ENCODE measurements at regions not wholly inside any gene's neighbourhood (a gene's known extent, or its start where the extent isn't known, plus 50 kb on each side); places are given as distances from the start of the nearest gene placed in this dataset.

GRCh38 chr9:23551929-23552707, 273.9 kb downstream of the ELAVL2 start:
- DNase-seq: no peak

DNA sequence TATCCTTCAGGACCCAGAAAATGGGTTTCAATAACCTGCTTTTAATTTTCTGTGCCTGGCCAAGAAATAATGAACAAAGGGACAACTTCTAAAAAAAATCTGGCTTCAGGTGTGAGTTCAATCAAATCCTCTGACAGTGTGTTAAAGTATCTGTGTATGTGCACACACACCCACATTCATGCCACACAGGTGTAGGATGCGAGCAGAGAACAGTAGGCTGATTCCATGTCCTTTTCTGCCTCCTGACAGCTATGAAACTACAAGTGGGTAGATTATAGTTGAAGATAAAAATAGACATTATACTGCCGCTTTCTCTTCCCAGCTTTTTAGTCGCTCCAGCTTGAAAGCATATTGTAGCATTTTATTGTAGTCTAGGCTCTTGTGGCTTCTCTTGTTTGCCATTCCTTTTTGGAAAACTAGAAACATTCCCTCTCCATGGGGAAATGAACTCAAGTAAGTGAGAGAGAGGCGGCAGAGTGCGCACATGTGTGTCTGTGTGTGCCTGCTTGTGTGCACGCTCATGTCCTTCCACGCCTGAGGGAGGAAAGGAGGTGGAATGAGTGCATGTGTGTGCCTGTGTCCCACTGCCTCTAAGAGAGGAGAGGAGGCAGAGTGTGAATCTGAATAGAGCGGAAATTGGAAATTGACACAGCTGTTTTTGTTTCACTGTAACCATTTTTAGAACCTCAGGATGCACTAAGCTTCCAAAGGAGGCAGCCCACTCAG, 273.0 kb downstream of the ELAVL2 start:
- DNase-seq: no peak

DNA sequence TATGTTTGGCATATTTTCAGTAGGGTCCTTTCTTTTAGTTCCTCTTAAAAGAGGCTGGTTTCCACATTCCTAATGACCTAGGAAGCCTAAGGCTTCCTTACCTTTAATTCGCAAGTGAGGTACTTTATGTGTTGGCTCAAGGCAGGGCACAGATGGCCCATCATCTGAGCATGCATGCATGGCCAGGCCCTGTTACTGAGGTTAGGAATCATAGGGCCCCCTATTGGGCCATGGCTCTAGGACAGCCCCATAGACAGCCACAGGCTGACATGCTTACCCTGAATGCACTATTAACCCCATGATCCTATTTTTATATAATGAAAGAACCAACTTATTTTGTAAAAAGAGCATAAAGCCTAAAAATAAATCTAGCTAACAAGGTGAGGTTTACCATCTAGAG, 271.4 kb downstream of the ELAVL2 start:
- DNase-seq: no peak

DNA sequence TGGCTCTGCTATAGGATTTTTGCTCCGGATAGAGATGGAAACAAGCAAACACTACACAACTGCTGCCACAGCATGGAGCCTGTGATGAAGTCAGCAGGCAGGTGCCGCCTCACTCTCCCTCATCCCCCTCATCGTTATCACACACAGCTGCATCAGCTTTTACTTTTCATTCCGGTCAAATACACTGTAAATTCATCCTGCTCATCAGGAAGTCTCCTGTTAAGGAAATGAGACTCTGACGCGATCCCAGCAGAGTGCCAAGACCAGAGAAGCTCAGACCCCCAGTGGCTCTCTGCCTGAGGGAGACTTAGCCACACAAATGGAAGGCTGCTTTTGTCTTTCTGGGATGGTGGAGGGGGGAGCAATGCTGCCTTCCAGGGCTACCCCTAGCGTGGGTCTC, 270.2 kb downstream of the ELAVL2 start:
- no peak for DNase-seq

- DNase-seq: no peak
Measured at GRCh38 chr9:23556459-23556858, 269.6 kb downstream of the ELAVL2 start.

GRCh38 chr9:23557689-23558088, 268.4 kb downstream of the ELAVL2 start:
- no peak for DNase-seq

DNA sequence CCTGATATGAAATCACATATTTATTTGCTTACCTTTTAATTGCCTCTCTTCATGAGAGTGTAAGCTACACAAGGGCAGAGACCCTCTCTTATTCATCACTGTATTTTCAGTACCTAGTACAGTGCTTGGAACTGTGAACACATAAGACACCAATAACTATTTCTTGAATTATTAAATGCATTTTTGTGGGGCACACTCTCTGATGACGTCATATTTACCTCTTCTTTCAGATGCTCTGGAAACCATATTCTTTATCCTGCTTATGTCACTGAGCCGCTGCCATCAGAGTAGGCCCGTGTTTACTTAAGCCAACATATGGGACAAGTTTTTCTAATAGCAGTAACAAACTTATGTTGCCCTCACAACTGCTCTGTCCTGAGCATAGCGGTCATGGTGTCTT, 266.5 kb downstream of the ELAVL2 start:
- no peak for DNase-seq

- DNase-seq: no peak
Measured at GRCh38 chr9:23563517-23563916, 262.5 kb downstream of the ELAVL2 start.

DNA sequence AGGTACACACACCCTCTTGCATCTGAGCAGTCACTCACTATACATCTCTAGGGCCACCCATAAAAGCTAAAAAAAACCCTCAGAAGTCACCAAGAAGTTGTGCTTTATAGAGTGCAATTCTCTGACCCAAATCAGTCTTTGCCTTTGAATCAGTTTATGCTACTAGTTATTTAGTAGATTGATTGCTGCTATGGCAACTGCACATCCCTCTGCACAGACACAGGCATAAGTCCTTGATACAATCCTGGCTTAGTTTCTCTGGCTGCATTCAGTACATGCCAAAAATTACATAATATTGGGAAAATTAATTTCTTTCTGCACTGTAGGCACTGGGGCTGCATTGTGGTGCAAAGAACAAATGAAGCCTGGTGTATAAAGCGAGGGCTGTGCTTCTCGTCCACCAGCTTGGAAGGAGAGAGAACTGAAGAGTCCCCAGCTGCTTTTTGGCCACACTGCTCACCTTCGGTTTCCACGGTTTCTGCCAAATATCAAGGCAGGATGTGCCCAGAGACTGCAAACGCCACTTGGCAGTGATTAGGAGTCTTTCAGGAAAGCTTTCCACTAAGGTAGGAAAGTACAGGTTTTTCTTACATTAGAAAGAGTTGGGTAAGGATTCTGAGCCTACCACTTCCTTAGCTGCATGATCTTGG, 258.4 kb downstream of the ELAVL2 start:
- DNase-seq: no peak

- DNase-seq: no peak
Measured at GRCh38 chr9:23571414-23572104, 254.5 kb downstream of the ELAVL2 start.

DNA sequence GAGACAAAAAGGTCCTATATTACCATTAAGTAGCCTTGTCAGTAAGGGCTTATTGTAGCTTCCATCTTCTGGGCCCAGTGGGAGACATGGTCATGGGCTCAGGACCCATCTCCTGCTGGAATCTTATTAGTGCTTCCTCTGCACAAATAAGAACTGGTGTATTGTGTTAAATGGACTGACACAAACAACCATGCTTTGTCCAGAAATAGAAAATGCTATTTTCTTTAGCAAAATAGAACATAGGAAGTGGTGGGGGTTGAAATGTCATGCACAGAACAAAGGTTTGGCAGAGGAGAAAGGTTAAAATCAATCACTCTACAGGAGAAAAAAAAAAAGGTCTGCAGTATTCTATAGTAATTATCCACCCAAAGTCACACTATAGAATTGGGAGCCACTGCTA, 252.2 kb downstream of the ELAVL2 start:
- no peak for DNase-seq

DNA sequence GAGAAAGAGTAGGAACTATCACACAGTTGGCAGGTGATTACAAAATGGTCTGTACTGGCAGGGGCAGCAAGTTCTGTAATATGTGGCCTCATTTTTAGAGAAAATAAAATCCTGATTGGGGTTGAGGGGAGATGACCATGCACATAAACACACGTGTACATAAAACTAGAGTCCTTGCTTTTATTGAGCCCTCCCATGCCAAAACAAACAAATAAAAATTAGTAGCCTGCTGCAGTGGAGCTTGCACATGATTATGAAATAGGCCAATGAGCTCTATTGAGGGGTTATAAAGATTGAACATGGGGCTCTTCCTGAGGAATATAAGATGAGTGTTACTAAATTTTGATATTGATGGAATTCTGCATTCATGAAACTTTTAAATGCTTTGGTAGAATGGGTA, 248.4 kb downstream of the ELAVL2 start:
- DNase-seq: no peak

DNA sequence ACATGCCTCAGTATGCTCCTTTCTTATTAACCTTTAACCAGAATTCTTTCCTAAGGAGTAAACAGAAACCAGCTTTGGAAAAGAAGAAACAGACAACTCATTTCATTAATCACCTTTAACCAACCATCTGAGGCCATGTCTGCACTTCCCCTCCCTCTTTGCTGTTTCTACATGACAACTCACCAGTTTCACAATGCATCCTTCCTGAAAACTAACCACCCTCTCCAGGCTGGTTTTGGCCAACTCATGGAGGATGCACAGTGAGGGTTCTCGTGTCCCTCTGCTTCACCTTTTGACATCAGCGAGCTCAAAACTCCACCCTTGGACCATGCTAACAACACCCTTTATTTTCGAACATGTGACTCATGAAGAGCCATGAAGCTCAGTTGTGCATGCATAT, 244.1 kb downstream of the ELAVL2 start:
- peak; percentile 76 for DNase-seq

GRCh38 chr9:23582836-23583235, 243.2 kb downstream of the ELAVL2 start:
- DNase-seq: no peak

- no peak for DNase-seq
Measured at GRCh38 chr9:23586906-23587305, 239.1 kb downstream of the ELAVL2 start.

DNA sequence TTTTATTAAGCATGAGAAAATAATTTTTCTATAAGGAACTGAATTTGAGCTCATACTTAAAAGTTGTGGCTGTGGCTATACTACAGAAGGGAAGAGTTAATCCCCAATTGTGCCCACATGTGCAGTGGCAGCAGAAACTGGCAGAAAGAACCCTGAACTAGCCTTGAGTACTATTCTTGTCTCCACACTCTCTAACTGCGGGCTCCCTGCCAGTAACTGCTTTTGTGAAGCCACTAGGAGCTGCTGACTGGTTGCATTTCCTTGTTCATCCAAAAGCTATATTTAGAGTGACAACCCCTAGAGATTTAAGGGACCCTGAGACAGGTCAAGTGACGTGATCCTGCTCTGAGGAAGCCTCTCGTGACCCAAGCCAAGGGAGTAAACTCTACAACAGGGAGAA, 238.6 kb downstream of the ELAVL2 start:
- no peak for DNase-seq

GRCh38 chr9:23587903-23588302, 238.1 kb downstream of the ELAVL2 start:
- no peak for DNase-seq

DNA sequence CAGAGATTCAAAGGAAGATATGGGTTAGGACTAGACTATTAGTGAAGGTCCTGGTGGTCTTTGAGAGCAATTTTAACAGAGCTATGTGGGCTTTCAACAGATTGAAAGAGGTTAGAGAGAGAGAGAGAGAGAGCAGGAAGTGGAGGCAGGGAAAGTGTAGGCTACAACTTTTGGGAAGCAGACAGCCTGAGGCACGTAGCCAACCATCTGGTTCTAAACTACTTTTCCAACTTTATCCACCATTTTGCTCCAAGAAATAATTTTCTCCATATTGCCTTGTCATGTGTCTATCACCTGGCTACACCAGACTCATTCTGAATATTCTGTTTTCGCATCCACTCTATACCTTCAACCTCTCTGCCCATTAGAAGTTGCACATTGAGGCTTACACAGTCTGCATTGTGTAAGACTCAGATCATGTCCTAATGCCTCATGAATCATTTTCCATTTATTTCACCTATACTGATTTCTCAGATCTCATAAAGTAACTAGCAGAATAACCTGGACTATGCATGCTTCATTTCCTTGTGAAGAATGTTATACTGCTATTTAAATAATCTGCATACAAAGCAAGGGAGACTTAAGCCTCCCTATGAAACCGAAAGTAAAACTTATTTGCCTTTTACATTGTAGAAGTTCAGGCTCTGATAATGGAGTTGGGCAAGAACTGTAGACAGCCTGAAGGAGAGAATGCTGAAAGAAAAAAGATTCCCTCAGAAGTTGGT, 235.6 kb downstream of the ELAVL2 start:
- DNase-seq: no peak

GRCh38 chr9:23594421-23594820, 231.6 kb downstream of the ELAVL2 start:
- DNase-seq: no peak

- DNase-seq: no peak
Measured at GRCh38 chr9:23596913-23597634, 229.0 kb downstream of the ELAVL2 start.

GRCh38 chr9:23598994-23599393, 227.0 kb downstream of the ELAVL2 start:
- DNase-seq: no peak

- no peak for DNase-seq
Measured at GRCh38 chr9:23603311-23603710, 222.7 kb downstream of the ELAVL2 start.

Data from kidney glomerular epithelial cell (primary cell).